ENCODE measurements at regions not wholly inside any gene's neighbourhood (a gene's known extent, or its start where the extent isn't known, plus 50 kb on each side); places are given as distances from the start of the nearest gene placed in this dataset.

DNA sequence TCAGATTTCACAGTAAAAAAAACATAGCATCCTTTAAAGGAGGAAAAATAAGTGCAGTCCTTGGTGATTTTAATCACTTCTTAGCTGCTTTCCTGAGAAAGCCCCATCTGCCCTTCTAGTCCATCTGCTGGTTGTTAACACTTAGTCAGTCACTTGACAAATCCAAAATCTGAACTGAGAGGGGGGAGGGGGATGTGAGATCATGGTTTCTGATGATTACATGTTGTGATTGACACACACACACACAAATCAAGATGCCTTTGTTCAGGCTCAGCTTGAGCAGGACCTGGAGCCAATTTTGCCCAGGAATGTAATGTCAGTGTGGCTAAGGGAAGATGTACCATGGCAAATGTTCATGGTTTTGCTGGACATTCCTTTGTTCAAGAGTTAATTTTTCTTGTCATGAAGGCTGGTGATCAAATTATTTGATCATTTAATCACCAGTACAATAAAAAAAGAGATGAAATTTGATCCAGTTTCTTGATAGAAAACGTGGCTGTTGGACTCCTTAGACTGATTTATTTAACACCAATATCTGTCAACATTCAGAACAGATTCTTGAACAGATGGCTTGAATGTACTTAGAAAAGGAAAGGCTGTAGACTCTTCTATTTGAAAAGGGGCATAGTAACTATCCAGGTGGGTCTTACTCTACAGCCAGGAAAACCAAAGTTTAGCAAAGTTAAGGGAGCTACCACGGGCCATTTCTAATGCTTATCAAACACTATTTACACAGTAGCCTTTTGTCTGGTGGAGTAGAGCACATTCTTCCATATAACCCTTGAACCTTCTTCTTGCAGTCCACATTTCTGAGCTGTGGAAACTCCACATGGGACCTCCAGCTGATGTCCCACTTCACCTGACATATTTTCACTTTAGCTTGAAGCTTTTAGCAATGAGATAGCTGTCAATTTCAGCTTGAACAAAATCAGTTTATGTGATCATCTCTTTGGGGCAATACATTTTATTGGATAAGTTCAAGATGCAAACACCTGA, 408.7 kb downstream of the PIK3C3 start:
- Histone ChIP-seq H3K4me1 (no peaks in the 10 kb centered on the region), H3K27ac (no peak overlapping the region), H3K4me3 (no peak overlapping the region), H3K9me3 (no peaks in the 10 kb centered on the region), H3K36me3 (no peaks in the 10 kb centered on the region), H3K27me3 (no peaks in the 10 kb centered on the region)
- WGBS, 2 donors (ENCODE audit: low coverage in 1 of 2): 25 to 37% methylated on average over 2 of the region's 2 CpGs
- no peak for TF ChIP-seq EP300 (IDR thresholded peaks at IDR 0.05; ENCODE audit: low read depth)
- TF ChIP-seq, protein P1, sequence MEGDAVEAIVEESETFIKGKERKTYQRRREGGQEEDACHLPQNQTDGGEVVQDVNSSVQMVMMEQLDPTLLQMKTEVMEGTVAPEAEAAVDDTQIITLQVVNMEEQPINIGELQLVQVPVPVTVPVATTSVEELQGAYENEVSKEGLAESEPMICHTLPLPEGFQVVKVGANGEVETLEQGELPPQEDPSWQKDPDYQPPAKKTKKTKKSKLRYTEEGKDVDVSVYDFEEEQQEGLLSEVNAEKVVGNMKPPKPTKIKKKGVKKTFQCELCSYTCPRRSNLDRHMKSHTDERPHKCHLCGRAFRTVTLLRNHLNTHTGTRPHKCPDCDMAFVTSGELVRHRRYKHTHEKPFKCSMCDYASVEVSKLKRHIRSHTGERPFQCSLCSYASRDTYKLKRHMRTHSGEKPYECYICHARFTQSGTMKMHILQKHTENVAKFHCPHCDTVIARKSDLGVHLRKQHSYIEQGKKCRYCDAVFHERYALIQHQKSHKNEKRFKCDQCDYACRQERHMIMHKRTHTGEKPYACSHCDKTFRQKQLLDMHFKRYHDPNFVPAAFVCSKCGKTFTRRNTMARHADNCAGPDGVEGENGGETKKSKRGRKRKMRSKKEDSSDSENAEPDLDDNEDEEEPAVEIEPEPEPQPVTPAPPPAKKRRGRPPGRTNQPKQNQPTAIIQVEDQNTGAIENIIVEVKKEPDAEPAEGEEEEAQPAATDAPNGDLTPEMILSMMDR (IDR thresholded peaks at IDR 0.05): no peak
- no peak for TF ChIP-seq POLR2A (IDR thresholded peaks at IDR 0.05)
- no peak for TF ChIP-seq POLR2AphosphoS5 (IDR thresholded peaks at IDR 0.05)
- no peak for DNase-seq
- in situ Hi-C loops (cut with MboI; ENCODE audit: low pct_ligation_motif_present in 1 of 4, low pct_unique_long_range_greater_than_20kb in 1 of 4, low sequenced_read_pairs in 3 of 4): no loop called here
- intact Hi-C loops (cut with DNase I; ENCODE audit: low total_unique reads): no loop called here

DNA sequence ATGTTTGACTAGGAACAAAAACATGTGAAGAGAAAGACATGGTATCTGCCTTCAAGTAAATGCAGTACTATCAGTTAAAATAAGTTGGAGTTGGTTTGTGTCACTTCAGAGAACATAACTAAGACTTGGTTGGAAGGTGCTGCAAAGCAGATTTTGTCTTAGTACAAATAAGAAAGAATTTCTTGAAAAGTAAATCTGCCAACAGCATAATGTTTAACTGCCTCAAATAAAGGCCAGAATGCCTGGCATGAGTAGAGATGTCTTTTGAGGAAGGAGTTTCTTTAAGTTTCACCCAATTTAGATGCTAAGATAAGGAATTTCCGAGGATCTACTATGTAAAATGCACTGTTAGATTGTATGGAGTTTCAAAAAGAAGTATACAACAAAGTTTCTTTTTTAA, 409.7 kb downstream of the PIK3C3 start:
- Histone ChIP-seq H3K27me3 (no peaks in the 10 kb centered on the region), H3K4me1 (no peaks in the 10 kb centered on the region), H3K9me3 (no peaks in the 10 kb centered on the region), H3K36me3 (no peaks in the 10 kb centered on the region), H3K4me3 (no peak overlapping the region), H3K27ac (no peak overlapping the region)
- DNase-seq: no peak
- no peak for TF ChIP-seq POLR2A (IDR thresholded peaks at IDR 0.05)
- TF ChIP-seq, protein P1 (IDR thresholded peaks at IDR 0.05): no peak
- no peak for TF ChIP-seq EP300 (IDR thresholded peaks at IDR 0.05; ENCODE audit: low read depth)
- no peak for TF ChIP-seq POLR2AphosphoS5 (IDR thresholded peaks at IDR 0.05)
- 63 to 68% methylated on average over 1 of the region's 1 CpG for WGBS, 2 donors (ENCODE audit: low coverage in 1 of 2)
- in situ Hi-C loops (cut with MboI; ENCODE audit: low pct_ligation_motif_present in 1 of 4, low pct_unique_long_range_greater_than_20kb in 1 of 4, low sequenced_read_pairs in 3 of 4) (no loop called here), intact Hi-C loops (cut with DNase I; ENCODE audit: low total_unique reads) (no loop called here)

DNA sequence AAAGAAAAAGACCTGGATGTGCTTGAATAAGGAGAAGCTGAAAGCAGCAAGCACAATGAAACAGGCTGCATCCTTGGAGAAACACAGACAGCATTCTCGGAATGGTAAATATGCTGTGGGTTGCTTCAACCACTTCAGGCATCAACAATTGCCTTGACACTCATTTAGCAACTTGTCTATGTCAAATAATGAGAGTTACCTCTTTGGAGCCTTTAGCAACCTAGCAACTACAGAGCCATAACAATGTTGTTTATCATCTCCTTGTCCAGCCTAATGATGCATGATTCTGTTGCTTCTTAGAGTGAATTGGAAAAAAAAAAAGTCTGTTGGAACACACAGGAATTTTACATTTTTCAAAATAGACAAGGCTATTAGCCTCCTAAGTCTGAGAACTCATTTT, 410.6 kb downstream of the PIK3C3 start:
- H3K4me3 ChIP-seq: no peak overlapping the region
- no peaks in the 10 kb centered on the region for H3K36me3 ChIP-seq
- H3K4me1 ChIP-seq: no peaks in the 10 kb centered on the region
- in situ Hi-C loops (cut with MboI; ENCODE audit: low pct_ligation_motif_present in 1 of 4, low pct_unique_long_range_greater_than_20kb in 1 of 4, low sequenced_read_pairs in 3 of 4): no loop called here
- no peak for DNase-seq
- TF ChIP-seq POLR2A (IDR thresholded peaks at IDR 0.05) (no peak), EP300 (IDR thresholded peaks at IDR 0.05; ENCODE audit: low read depth) (no peak), POLR2AphosphoS5 (IDR thresholded peaks at IDR 0.05) (no peak)
- TF ChIP-seq, protein P1 (IDR thresholded peaks at IDR 0.05): no peak
- H3K27me3 ChIP-seq: no peaks in the 10 kb centered on the region
- no peak overlapping the region for H3K27ac ChIP-seq
- intact Hi-C loops (cut with DNase I; ENCODE audit: low total_unique reads): no loop called here
- 44 to 54% methylated on average over 1 of the region's 1 CpG for WGBS, 2 donors (ENCODE audit: low coverage in 1 of 2)
- H3K9me3 ChIP-seq: no peaks in the 10 kb centered on the region

DNA sequence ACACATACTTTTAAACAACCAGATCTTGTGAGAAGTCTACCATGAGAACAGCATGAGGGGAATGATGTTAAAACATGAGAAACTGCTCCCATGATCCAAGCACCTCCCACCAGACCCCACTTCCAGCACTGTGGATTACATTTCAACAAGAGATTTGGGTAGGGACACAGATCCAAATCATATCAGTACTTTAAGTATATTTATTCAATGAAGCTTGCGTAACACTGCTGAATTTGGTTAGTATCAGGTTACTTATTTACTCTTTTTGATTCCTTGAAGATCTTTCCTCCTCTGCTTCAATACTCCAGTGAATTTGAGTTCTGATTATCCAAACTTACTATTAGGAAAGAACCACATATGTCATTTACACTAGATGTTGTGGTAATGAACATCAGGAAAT, 418.6 kb downstream of the PIK3C3 start:
- 88 to 95% methylated on average over 1 of the region's 1 CpG for WGBS, 2 donors (ENCODE audit: low coverage in 1 of 2)
- no peaks in the 10 kb centered on the region for H3K9me3 ChIP-seq
- no peak overlapping the region for H3K4me3 ChIP-seq
- no peaks in the 10 kb centered on the region for H3K36me3 ChIP-seq
- TF ChIP-seq, protein P1 (IDR thresholded peaks at IDR 0.05): no peak
- TF ChIP-seq EP300 (IDR thresholded peaks at IDR 0.05; ENCODE audit: low read depth) (no peak), POLR2A (IDR thresholded peaks at IDR 0.05) (no peak), POLR2AphosphoS5 (IDR thresholded peaks at IDR 0.05) (no peak)
- in situ Hi-C loops (cut with MboI; ENCODE audit: low pct_ligation_motif_present in 1 of 4, low pct_unique_long_range_greater_than_20kb in 1 of 4, low sequenced_read_pairs in 3 of 4): no loop called here
- no peak for DNase-seq
- intact Hi-C loops (cut with DNase I; ENCODE audit: low total_unique reads): no loop called here
- H3K4me1 ChIP-seq: no peaks in the 10 kb centered on the region
- no peaks in the 10 kb centered on the region for H3K27me3 ChIP-seq
- no peak overlapping the region for H3K27ac ChIP-seq
